K562 (cell line): ENCODE measurements at regions not wholly inside any gene's neighbourhood (a gene's known extent, or its start where the extent isn't known, plus 50 kb on each side); places are given as distances from the start of the nearest gene placed in this dataset.

Experiments used
- ATAC-seq: fragments of 200-7000 bp; cut with Tn5 transposase; 3 replicates; pipeline ENCODE4 v1.9.1; 2020; ENCODE audit warnings: moderate library complexity
- BruUV-seq: library from RNA; stranded (reverse); fragments of 400-500 nt; replicated peaks from 2 replicates; lab custom pipeline; 2021; lab: Mats Ljungman, UMichigan
- CTCF ChIA-PET: fragments of 300-600 bp; formaldehyde crosslinking; extraction: SDS; loops from one replicate; lab custom pipeline; 2021; ENCODE audit warnings: low intra/inter-chr PET ratio; lab: Yijun Ruan, JAX
- POLR2A ChIA-PET: fragments of 300-600, 350-650 bp; sonication (Branson Sonifier 250); formaldehyde crosslinking; extraction: SDS; loops from one replicate; lab custom pipeline; 2021; ENCODE audit warnings: antibody characterized with exemption, inconsistent platforms; lab: Yijun Ruan, JAX
- DNase-seq, 4 experiments: peaks; one replicate each; pipeline versions ENCODE4 v3.0.0 to v3.0.0-alpha.2; 2011 to 2018; ENCODE audit warnings: low spot score in 3 of 4, mixed read lengths in 3 of 4; ENCODE audit errors: extremely low read depth in 1 of 4
- FAIRE-seq: peaks from 2 replicates; lab custom pipeline; 2011; peaks lifted over from hg19 to GRCh38; lab: Jason Lieb, UNC
- H2AFZ ChIP-seq: 2 replicates; pipeline ENCODE4 v1.6.0; 2011; ENCODE audit warnings: low read depth, low read length, control low read depth, inconsistent platforms
- H3K27ac ChIP-seq: fragments of 200-600 bp; 3 replicates; pipeline ENCODE4 v1.8.0; 2011; ENCODE audit warnings: low read depth, mild to moderate bottlenecking, control low read depth, inconsistent platforms, low read length, moderate library complexity, mixed read lengths; ENCODE audit errors: extremely low read depth
- H3K27me3 ChIP-seq, 2 experiments: fragments of 300-600 bp in 1 of 2; 2 replicates in 1 of 2; 3 replicates in 1 of 2; pipeline versions ENCODE4 v1.6.0 to v1.8.0; 2011; ENCODE audit warnings: inconsistent platforms in 2 of 2, low read length in 2 of 2, mild to moderate bottlenecking in 1 of 2, mixed read lengths in 1 of 2, moderate library complexity in 1 of 2; ENCODE audit not compliant: control insufficient read depth in 2 of 2, insufficient read depth in 2 of 2
- H3K36me3 ChIP-seq: fragments of 300-600 bp; 3 replicates; pipeline ENCODE4 v1.8.0; 2011; ENCODE audit warnings: mild to moderate bottlenecking, low read length, inconsistent platforms; ENCODE audit not compliant: control insufficient read depth, insufficient read depth
- H3K4me1 ChIP-seq, 2 experiments: fragments of 200-600 bp in 1 of 2; replicated peaks in 1 of 2; 2 replicates in 1 of 2; 3 replicates in 1 of 2; pipeline versions ENCODE4 v1.5.1 to v1.8.0; 2011; ENCODE audit warnings: inconsistent platforms in 2 of 2, low read length in 2 of 2, mild to moderate bottlenecking in 1 of 2, mixed read lengths in 1 of 2, moderate library complexity in 1 of 2; ENCODE audit not compliant: control insufficient read depth in 2 of 2, insufficient read depth in 2 of 2
- H3K4me2 ChIP-seq: 2 replicates; pipeline ENCODE4 v1.6.1; 2011; ENCODE audit warnings: low read length, control low read depth, inconsistent platforms, mixed read lengths; ENCODE audit not compliant: insufficient read depth
- H3K4me3 ChIP-seq: fragments of 200-600 bp; sonication (generic), shearing (Covaris generic); 2 replicates; pipeline ENCODE4 v1.5.1; 2016; ENCODE audit warnings: control low read depth, inconsistent platforms
- H3K79me2 ChIP-seq: fragments of 200-600 bp; 3 replicates; pipeline ENCODE4 v1.8.0; 2011; ENCODE audit warnings: low read length, inconsistent platforms; ENCODE audit not compliant: control insufficient read depth, insufficient read depth
- H3K9ac ChIP-seq, 2 experiments: 2 replicates each; pipeline versions ENCODE4 v1.6.0 to v1.6.1; 2011; ENCODE audit warnings: low read depth in 2 of 2, low read length in 2 of 2, control low read depth in 1 of 2, inconsistent platforms in 1 of 2, mild to moderate bottlenecking in 1 of 2, mixed read lengths in 1 of 2; ENCODE audit not compliant: insufficient read depth in 1 of 2
- H3K9me1 ChIP-seq: one replicate; pipeline ENCODE4 v1.6.0; 2011; ENCODE audit warnings: inconsistent platforms, mild to moderate bottlenecking, low read length, moderate library complexity; ENCODE audit not compliant: control insufficient read depth, insufficient read depth
- H3K9me3 ChIP-seq: replicated peaks from 2 replicates; pipeline ENCODE4 v1.5.1; 2011; ENCODE audit warnings: low read depth, low read length, inconsistent platforms; ENCODE audit not compliant: control insufficient read depth, insufficient read depth
- H4K20me1 ChIP-seq: replicated peaks from 2 replicates; pipeline ENCODE4 v1.6.1; 2011; ENCODE audit warnings: low read length, inconsistent platforms, mixed read lengths; ENCODE audit not compliant: control insufficient read depth, insufficient read depth
- BCLAF1 ChIP-seq, 2 experiments: fragments of 450-650 bp in 1 of 2; IDR thresholded peaks; 2 replicates each; pipeline ENCODE4 v1.6.1; 2011 to 2017; ENCODE audit warnings: low read depth in 2 of 2, antibody characterized with exemption in 1 of 2, borderline replicate concordance in 1 of 2, low read length in 1 of 2, mild to moderate bottlenecking in 1 of 2, mixed read lengths in 1 of 2; ENCODE audit not compliant: control insufficient read depth in 1 of 2
- BHLHE40 ChIP-seq: IDR thresholded peaks from 2 replicates; pipeline ENCODE4 v1.6.1; 2011; ENCODE audit warnings: low read length, improper control_type of control experiment
- EZH2 ChIP-seq: IDR thresholded peaks from 2 replicates; pipeline ENCODE4 v1.6.1; 2012; ENCODE audit warnings: low read depth, mild to moderate bottlenecking, inconsistent platforms, low read length, borderline replicate concordance
- ILK ChIP-seq: fragments of 450-650 bp; IDR thresholded peaks from 2 replicates; pipeline ENCODE4 v1.6.1; 2016; ENCODE audit warnings: missing genetic modification characterization, low read depth, mild to moderate bottlenecking, missing compliant biosample characterization, moderate library complexity, borderline replicate concordance
- KLF13 ChIP-seq: fragments of 450-650 bp; IDR thresholded peaks from 2 replicates; pipeline ENCODE4 v1.6.1; 2016; ENCODE audit warnings: missing genetic modification characterization, low read depth, mild to moderate bottlenecking, missing compliant biosample characterization, moderate library complexity, borderline replicate concordance
- MLLT1 ChIP-seq, 2 experiments: fragments of 450-650 bp; IDR thresholded peaks; 2 replicates each; pipeline ENCODE4 v1.6.1; 2016
- RCOR1 ChIP-seq, 2 experiments: IDR thresholded peaks; 2 replicates each; pipeline ENCODE4 v1.6.1; 2012; ENCODE audit warnings: low read depth in 2 of 2, low read length in 2 of 2, borderline replicate concordance in 1 of 2, improper control_type of control experiment in 1 of 2
- RNF219 ChIP-seq: fragments of 250-450 bp; sonication (Bioruptor Pico); IDR thresholded peaks from 2 replicates; pipeline ENCODE4 v1.5.0; 2022; ENCODE audit warnings: mild to moderate bottlenecking
- TCF15 ChIP-seq: fragments of 250-450 bp; sonication (Bioruptor Pico); IDR thresholded peaks from 2 replicates; pipeline ENCODE4 v1.8.0; 2022; ENCODE audit warnings: moderate library complexity, mild to moderate bottlenecking, inconsistent platforms
- U2AF1 ChIP-seq: fragments of 200-400 bp; formaldehyde crosslinking; optimal IDR thresholded peaks from 2 replicates; pipeline ENCODE3; 2017; ENCODE audit warnings: mild to moderate bottlenecking, low read depth, low read length, moderate library complexity
- ZHX1 ChIP-seq: fragments of 150-350 bp; conservative IDR thresholded peaks from 2 replicates; pipeline ENCODE4 v1.6.1; 2014; ENCODE audit warnings: low read length
- ZNF354B ChIP-seq: fragments of 250-450 bp; sonication (Bioruptor Pico); IDR thresholded peaks from 2 replicates; pipeline ENCODE4 v1.4.0; 2020
- ZZZ3 ChIP-seq: fragments of 450-650 bp; IDR thresholded peaks from 2 replicates; pipeline ENCODE4 v1.6.1; 2016; ENCODE audit warnings: antibody characterized with exemption, mild to moderate bottlenecking, moderate library complexity
- WGBS: fragments of 100-300 bp; shearing (Covaris generic); methylation state at CpG from one replicate; pipeline ENCODE4 v1.1.6; 2016; ENCODE audit warnings: low coverage, mixed read lengths; ENCODE audit not compliant: insufficient coverage; ENCODE audit errors: missing lambda C conversion rate; 5-methylcytosine and 5-hydroxymethylcytosine counted together
- in situ Hi-C: fragments of 300-500 bp; cut with MboI; formaldehyde crosslinking; loops from 4 replicates; pipeline ENCODE4 v1.15.0; 2018; ENCODE audit warnings: inconsistent platforms, mixed read lengths
- intact Hi-C: fragments of 100-400 bp; cut with micrococcal nuclease; formaldehyde crosslinking; loops from 2 replicates; pipeline ENCODE4 v1.14.2; 2022

GRCh38 chr5:29379619-29380018 is 1813.9 kb upstream of the CDH6 start:
- Histone ChIP-seq H3K4me3 (no peak overlapping the region), H3K4me2 (no peak overlapping the region), H2AFZ (no peak overlapping the region), H3K4me1 (no peaks in the 10 kb centered on the region), H3K36me3 (no peaks in the 10 kb centered on the region), H4K20me1 (no peaks in the 10 kb centered on the region), H3K79me2 (no peaks in the 10 kb centered on the region), H3K9me1 (no peaks in the 10 kb centered on the region), H3K27me3 (no peaks in the 10 kb centered on the region), H3K27ac (no peak overlapping the region), H3K9me3 (no peaks in the 10 kb centered on the region), H3K9ac (no peak overlapping the region)
- intact Hi-C loops (no loop called here), in situ Hi-C loops (no loop called here)
- ChIA-PET CTCF (no interaction called here), POLR2A (no interaction called here)
- ATAC-seq (no peak), DNase-seq (no peak), FAIRE-seq (no peak)
- WGBS = 7% methylated on average over 5 of the region's 5 CpGs
- no TSS peak for BruUV-seq
- no peak for TF ChIP-seq ZHX1
- TF ChIP-seq MLLT1 (IDR thresholded peaks at IDR 0.05) = no peak
- TF ChIP-seq ZNF354B (CRISPR knock-in tag) = no peak
- TF ChIP-seq EZH2 = no peak
- no peak for TF ChIP-seq BCLAF1 (IDR thresholded peaks at IDR 0.05; ENCODE audit: borderline replicate concordance in 1 of 2, control insufficient read depth in 1 of 2, low read depth in 2 of 2, low read length in 1 of 2)
- no peak for TF ChIP-seq KLF13
- no peak for TF ChIP-seq TCF15 (CRISPR knock-in tag)
- no peak for TF ChIP-seq BHLHE40
- TF ChIP-seq U2AF1 = no peak
- TF ChIP-seq RNF219 (CRISPR knock-in tag) = no peak
- TF ChIP-seq RCOR1 (IDR thresholded peaks at IDR 0.05; ENCODE audit: borderline replicate concordance in 1 of 2, low read depth in 2 of 2, low read length in 2 of 2) = no peak
- TF ChIP-seq ZZZ3 = no peak
- no peak for TF ChIP-seq ILK
